Heart right ventricle (tissue), 16 donors: ENCODE measurements at regions not wholly inside any gene's neighbourhood (a gene's known extent, or its start where the extent isn't known, plus 50 kb on each side); places are given as distances from the start of the nearest gene placed in this dataset.

Experiments
- ATAC-seq, 8 donors: fragments of 200-7000 bp; cut with Tn5 transposase; one replicate each; pipeline ENCODE4 v1.9.1; 2020; ENCODE audit warnings: mild to moderate bottlenecking in 8 of 8, moderate library complexity in 8 of 8, moderate number of reproducible peaks in 1 of 8
- DNase-seq, 2 donors: peaks; one replicate each; pipeline ENCODE4 v3.0.0-alpha.2; 2020
- H3K27ac ChIP-seq, 10 donors: fragments of 200-600 bp; sonication (generic) in 2 of 10; one replicate each; pipeline versions ENCODE4 v1.5.0 to v1.8.0; 2020 to 2022; ENCODE audit warnings: mild to moderate bottlenecking in 3 of 10
- H3K27me3 ChIP-seq, 7 donors: fragments of 200-600 bp; one replicate each; pipeline ENCODE4 v1.8.0; 2021 to 2022; ENCODE audit warnings: mild to moderate bottlenecking in 2 of 7
- H3K36me3 ChIP-seq, 9 donors: fragments of 200-600 bp; sonication (generic) in 1 of 9; one replicate each; pipeline versions ENCODE4 v1.5.0 to v1.8.0; 2020 to 2022; ENCODE audit warnings: mild to moderate bottlenecking in 2 of 9
- H3K4me1 ChIP-seq, 9 donors: fragments of 200-600 bp; sonication (generic) in 1 of 9; one replicate each; pipeline versions ENCODE4 v1.5.0 to v1.8.0; 2020 to 2022; ENCODE audit warnings: mild to moderate bottlenecking in 4 of 9
- H3K4me3 ChIP-seq, 10 donors: fragments of 200-600 bp; sonication (generic) in 2 of 10; one replicate each; pipeline versions ENCODE4 v1.5.0 to v1.8.0; 2020 to 2022; ENCODE audit warnings: mild to moderate bottlenecking in 7 of 10, moderate library complexity in 2 of 10
- H3K9me3 ChIP-seq, 11 donors: fragments of 200-600 bp in 10 of 11; sonication (generic) in 2 of 11; one replicate each; pipeline versions ENCODE4 v1.5.0 to v1.8.0; 2013 to 2022; ENCODE audit warnings: mild to moderate bottlenecking in 2 of 11, control low read depth in 1 of 11, moderate library complexity in 1 of 11
- CTCF ChIP-seq, 9 donors: fragments of 200-600 bp; sonication (generic) in 2 of 9; IDR thresholded peaks; one replicate each; pipeline versions ENCODE4 v1.5.0 to v1.8.0; 2021 to 2022; ENCODE audit warnings: antibody characterized with exemption in 9 of 9, mild to moderate bottlenecking in 5 of 9, moderate library complexity in 1 of 9
- WGBS, 2 donors: extraction: QIAGEN DNeasy Blood & Tissue Kit; methylation state at CpG; one replicate each; pipeline ENCODE4 v1.1.7; 2013; ENCODE audit warnings: inconsistent platforms in 1 of 2; 5-methylcytosine and 5-hydroxymethylcytosine counted together
- intact Hi-C, 10 donors: fragments of 100-400 bp; cut with DNase I; formaldehyde crosslinking; loops; one replicate each; pipeline versions ENCODE4 v1.11.1 to v1.14.2; 2022
- microRNA-seq, 2 donors: library from miRNA; unstranded; fragments of <30 nt; microRNA quantifications; one replicate each; pipeline ENCODE4 v1.2.0, GENCODE V29; 2021
- donor health status: Arrhythmogenic right ventricular cardiomyopathy.
- donor health status: ischemic (EF 13 %, LVEDD 7.1; RV severe dilation, severe dysfunction).
- donor health status: healthy with polysubstance abuse.
- donor health status: DM: no; HTN: yes; CAD: no.
- donor health status: DM: no; HTN: no; CAD: no.
- donor health status: ischemic (EF 25% LVEDD 6.9; RV normal size, moderate dysfunction).
- donor health status: ischemic (EF 25% LVEDD 5.7; RV mildly dilated, moderate dysfunction).
- donor health status: healthy.
- donor health status: DM: yes; HTN: yes; CAD: no.
- donor health status: Ischemic cardiomyopathy.
- donor health status: ischemic (EF 35%, LVEDD 5.7; RV mildly dilated, moderate dysfunction).
- donor health status: nonischemic (EF 11% LVEDD 7.7; RV severe dilation, severe dysfunction).
- donor health status: DM: yes; HTN: yes; CAD: no.
- donor health status: PGD.
- donor health status: ischemic (EF 29% LVEDD 5.4; RV normal size, mild dysfunction).
- donor health status: nonischemic (EF 23%, LVEDD 6.1; RV moderate dilation, normal function).

DNA sequence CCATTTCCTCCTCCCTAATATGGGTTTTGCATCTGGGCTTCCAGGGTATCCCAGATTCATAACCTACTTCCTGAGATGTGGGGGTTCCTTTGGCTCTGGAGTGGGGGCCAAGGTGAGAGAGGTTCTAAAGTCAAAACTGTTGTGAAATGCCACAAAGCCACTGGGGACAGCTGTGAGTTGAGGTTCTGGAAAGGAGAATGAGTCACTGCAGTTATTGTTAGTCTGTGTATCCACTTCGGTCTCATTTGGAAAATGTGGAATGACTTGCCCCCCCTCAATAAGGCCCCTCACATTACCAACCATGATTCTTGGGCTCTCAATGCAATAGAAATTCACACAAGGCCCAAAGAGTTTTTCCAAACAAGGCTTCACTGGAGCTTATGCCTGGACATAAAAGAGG lies 51.1 kb upstream of the LGALSL start:
- WGBS, 2 donors = 37 to 42% methylated on average over 1 of the region's 1 CpG

DNA sequence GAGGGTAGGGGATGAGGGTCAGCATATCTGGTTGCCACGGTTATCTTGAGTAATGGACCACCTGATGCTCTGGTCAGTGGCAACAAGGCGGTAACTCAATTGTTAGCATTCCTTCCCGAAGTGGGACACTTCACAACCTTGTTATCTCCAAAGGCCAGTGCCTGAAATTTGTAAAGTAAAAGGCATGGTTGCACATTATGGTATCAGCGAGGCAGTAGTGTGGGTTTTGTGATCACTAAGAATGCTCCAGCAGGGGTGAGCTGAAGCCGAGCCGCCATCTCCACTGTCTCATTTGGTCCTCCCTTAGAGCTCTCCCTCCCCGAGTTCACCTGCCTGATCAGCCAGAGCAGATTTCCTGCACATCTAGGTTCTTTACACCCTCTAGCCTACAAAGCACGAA lies 50.5 kb upstream of the LGALSL start:
- ATAC-seq (peak in 3 of 8 donors; percentile 1 to 6 (median 2)), DNase-seq (no peak)
- TF ChIP-seq CTCF (IDR thresholded peaks at IDR 0.05) = no peak
- Histone ChIP-seq H3K27ac (peak overlapping the region; percentile 56 to 92 (median 86)), H3K4me1 (peaks cover 14 to 52% (median 45%) of the 10 kb centered on the region in 9 donors), H3K27me3 (no peaks in the 10 kb centered on the region), H3K36me3 (no peaks in the 10 kb centered on the region), H3K9me3 (no peaks in the 10 kb centered on the region), H3K4me3 (peak overlapping the region in 3 of 10 donors; percentile 2 to 27 (median 10))
- 60 to 66% methylated on average over 8 of the region's 8 CpGs for WGBS, 2 donors
- intact Hi-C loops = loop anchor here in 5 of 10 donors (5.0 to 10.0 kb wide), 5 partner anchors 49 to 71 kb away; partner anchors contain the start of gene LGALSL (in 4 of the 5)

More for the DNA sequence above, 51.1 kb upstream of the LGALSL start:
- ATAC-seq (no peak), DNase-seq (no peak)
- Histone ChIP-seq H3K9me3 (no peaks in the 10 kb centered on the region), H3K4me1 (peaks cover 14 to 52% (median 45%) of the 10 kb centered on the region in 9 donors), H3K27ac (peak overlapping the region; percentile 56 to 92 (median 86)), H3K4me3 (no peak overlapping the region), H3K27me3 (no peaks in the 10 kb centered on the region), H3K36me3 (no peaks in the 10 kb centered on the region)
- peak in 1 of 9 donors; percentile 6 for TF ChIP-seq CTCF (IDR thresholded peaks at IDR 0.05)
- intact Hi-C loops = loop anchor here in 5 of 10 donors (5.0 to 10.0 kb wide), 5 partner anchors 49 to 71 kb away; partner anchors contain the start of gene LGALSL (in 4 of the 5)

DNA sequence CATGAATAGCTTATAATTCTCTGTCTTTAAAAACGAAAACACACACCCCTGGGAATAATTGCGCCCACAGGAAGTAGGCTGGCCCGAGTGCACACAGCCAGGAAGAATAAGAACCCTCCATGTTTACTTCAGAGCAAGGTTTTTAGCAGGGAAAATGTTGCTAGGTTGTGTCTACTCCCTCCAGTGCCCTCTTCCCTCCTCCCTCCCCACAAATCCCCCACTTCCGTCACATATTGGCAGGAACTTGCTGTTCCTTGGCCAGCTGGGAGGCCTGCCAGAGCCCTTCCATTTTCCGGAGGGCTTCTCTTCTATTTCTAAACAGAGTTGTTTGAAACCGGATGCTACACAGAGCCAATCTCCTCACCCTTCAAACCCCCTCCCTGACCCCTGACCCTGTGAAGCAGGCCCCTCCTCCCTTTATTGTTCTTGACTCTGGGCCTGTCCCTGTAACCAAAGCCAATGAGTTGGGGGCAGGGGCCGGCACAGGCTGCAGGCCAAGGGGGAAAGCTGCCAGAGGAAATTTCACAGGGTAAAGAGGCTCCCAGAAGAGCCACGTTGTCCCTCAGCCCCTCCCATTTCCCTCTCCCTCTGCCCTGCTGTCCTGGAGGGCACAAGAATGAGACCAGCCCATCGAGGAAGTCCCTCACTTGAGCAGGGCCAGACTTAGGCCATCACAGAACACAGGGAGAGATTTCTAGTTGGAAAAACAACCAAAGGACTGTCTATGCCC lies 49.8 kb upstream of the LGALSL start:
- Histone ChIP-seq H3K9me3 (no peaks in the 10 kb centered on the region), H3K4me1 (peaks cover 14 to 52% (median 45%) of the 10 kb centered on the region in 9 donors), H3K36me3 (no peaks in the 10 kb centered on the region), H3K27ac (peak overlapping the region; percentile 56 to 92 (median 86)), H3K27me3 (no peaks in the 10 kb centered on the region), H3K4me3 (peak overlapping the region in 4 of 10 donors; percentile 1 to 27 (median 6))
- no peak for TF ChIP-seq CTCF (IDR thresholded peaks at IDR 0.05)
- DNase-seq (peak; percentile 87 to 93), ATAC-seq (peak; percentile 90 to 96 (median 94))
- intact Hi-C loops = loop anchor here in 6 of 10 donors (2.0 to 10.0 kb wide), 7 partner anchors 48 to 73 kb away; partner anchors contain the start of gene LGALSL (in 5 of the 6)
- 9 to 12% methylated on average over 9 of the region's 9 CpGs for WGBS, 2 donors

Small RNA genes in the stretch of these regions (microRNA-seq; reads per million reads assigned to microRNA genes)
- gene MIR4433A (0 reads per million in 2 donors), gene MIR4433B (0 reads per million in 2 donors)
